ENCODE measurements at regions not wholly inside any gene's neighbourhood (a gene's known extent, or its start where the extent isn't known, plus 50 kb on each side); places are given as distances from the start of the nearest gene placed in this dataset.

GRCh38 chr4:186451982-186452381 is 103.4 kb downstream of the MTNR1A start:
- TF ChIP-seq EZH2phosphoT487 (IDR thresholded peaks at IDR 0.05; ENCODE audit: insufficient read depth, low read depth): no peak
- no peak for TF ChIP-seq EZH2 (IDR thresholded peaks at IDR 0.05; ENCODE audit: insufficient read depth, poor library complexity, severe bottlenecking)
